ENCODE measurements at regions not wholly inside any gene's neighbourhood (a gene's known extent, or its start where the extent isn't known, plus 50 kb on each side); places are given as distances from the start of the nearest gene placed in this dataset.

DNA sequence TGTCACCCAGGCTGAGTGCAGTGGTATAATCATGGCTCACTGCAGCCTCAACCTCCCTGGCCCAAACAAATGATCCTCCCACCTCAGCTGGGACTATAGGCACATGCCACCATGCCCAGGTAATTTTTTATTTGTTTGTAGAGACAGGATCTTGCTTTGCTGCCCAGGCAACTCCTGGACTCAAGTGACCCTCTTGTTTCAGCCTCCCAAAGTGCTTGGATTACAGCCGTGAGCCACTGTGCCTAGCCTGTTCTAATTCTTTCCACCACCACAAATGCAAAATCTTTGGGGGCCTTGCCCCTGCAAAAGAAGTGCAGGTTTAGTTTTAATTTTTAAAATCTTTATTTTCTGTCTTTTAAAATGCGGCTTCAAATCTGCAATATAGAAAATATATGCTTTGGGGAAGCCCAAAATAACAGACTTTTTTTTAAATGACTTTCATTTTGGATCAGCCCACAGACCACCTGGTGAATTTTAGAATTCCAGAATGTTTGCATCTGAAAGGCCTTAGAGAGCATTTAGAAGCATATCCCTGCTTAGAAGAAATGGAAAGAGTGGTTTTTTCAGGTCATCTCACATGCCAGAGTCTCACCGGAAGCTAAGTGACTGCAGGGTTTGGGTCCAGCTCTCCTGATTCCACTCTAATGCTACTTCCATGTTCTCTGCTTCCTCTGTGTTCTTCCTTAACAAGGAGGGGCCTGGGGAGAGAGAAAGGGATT, 111.4 kb upstream of the FER start:
- no peaks in the 10 kb centered on the region for H3K36me3 Mint-ChIP-seq (ENCODE audit: low read depth)
- Histone ChIP-seq H3K4me1 (ENCODE audit: insufficient read depth, low read length) (no peaks in the 10 kb centered on the region), H3K9me3 (ENCODE audit: control insufficient read depth in 1 of 2, insufficient read depth in 1 of 2, low read length in 2 of 2) (no peaks in the 10 kb centered on the region), H3K27me3 (ENCODE audit: control insufficient read depth in 1 of 2, insufficient read depth in 2 of 2, low read length in 2 of 2) (no peaks in the 10 kb centered on the region), H3K36me3 (ENCODE audit: insufficient read depth, low read length) (no peaks in the 10 kb centered on the region), H3K4me3 (ENCODE audit: low read length) (no peak overlapping the region), H3K27ac (ENCODE audit: low read depth in 1 of 2, low read length in 2 of 2) (no peak overlapping the region)
- no peak overlapping the region for H3K27ac Mint-ChIP-seq
- H3K4me3 Mint-ChIP-seq: no peak overlapping the region
- H3K27me3 Mint-ChIP-seq: peaks cover 6% of the 10 kb centered on the region
- DNase-seq: no peak
- intact Hi-C loops (cut with DNase I, micrococcal nuclease): no loop called here
- CTCF ChIA-PET: no interaction called here
- no peak for ATAC-seq (ENCODE audit: poor library complexity)
- H3K4me1 Mint-ChIP-seq (ENCODE audit: low read depth): no peaks in the 10 kb centered on the region
- TF ChIP-seq, protein P1, sequence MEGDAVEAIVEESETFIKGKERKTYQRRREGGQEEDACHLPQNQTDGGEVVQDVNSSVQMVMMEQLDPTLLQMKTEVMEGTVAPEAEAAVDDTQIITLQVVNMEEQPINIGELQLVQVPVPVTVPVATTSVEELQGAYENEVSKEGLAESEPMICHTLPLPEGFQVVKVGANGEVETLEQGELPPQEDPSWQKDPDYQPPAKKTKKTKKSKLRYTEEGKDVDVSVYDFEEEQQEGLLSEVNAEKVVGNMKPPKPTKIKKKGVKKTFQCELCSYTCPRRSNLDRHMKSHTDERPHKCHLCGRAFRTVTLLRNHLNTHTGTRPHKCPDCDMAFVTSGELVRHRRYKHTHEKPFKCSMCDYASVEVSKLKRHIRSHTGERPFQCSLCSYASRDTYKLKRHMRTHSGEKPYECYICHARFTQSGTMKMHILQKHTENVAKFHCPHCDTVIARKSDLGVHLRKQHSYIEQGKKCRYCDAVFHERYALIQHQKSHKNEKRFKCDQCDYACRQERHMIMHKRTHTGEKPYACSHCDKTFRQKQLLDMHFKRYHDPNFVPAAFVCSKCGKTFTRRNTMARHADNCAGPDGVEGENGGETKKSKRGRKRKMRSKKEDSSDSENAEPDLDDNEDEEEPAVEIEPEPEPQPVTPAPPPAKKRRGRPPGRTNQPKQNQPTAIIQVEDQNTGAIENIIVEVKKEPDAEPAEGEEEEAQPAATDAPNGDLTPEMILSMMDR (IDR thresholded peaks at IDR 0.05): no peak
- H3K9me3 Mint-ChIP-seq: no peaks in the 10 kb centered on the region
- POLR2A ChIA-PET: no interaction called here

DNA sequence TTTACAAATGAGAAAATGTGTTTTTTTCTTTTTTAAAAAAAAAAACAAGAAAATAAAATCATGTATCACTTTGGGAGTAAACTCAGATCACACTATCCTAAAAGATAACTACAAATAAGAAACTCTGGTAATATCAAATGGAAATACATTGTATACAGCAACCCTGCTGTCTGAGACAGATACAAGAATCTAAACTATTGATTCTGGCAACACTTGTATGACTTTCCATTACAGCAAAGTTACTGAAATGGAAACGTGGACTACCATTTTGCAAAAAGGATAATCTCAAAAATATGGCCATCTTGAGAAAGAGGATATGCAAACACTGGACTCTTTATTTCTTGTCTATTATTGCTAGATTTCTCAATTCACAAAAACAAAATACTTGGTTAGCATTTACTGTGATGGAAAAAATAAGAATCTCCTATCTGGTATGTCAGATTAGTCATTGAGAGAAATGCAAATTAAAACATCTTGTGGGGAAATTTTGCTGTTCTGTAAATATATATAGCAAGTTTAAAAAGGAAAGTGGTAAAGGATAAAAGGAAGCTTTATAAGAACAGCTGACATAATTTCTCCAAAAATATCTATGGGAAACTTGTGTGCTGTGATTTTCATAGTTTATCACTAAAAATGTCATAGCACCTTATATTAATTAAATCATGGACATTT, 112.9 kb upstream of the FER start:
- Mint-ChIP-seq H3K27me3 (peaks cover 6% of the 10 kb centered on the region), H3K9me3 (no peaks in the 10 kb centered on the region), H3K4me3 (no peak overlapping the region), H3K36me3 (ENCODE audit: low read depth) (no peaks in the 10 kb centered on the region), H3K4me1 (ENCODE audit: low read depth) (no peaks in the 10 kb centered on the region), H3K27ac (no peak overlapping the region)
- TF ChIP-seq, protein P1 (IDR thresholded peaks at IDR 0.05): no peak
- no peak for DNase-seq
- H3K36me3 ChIP-seq (ENCODE audit: insufficient read depth, low read length): no peaks in the 10 kb centered on the region
- H3K4me1 ChIP-seq (ENCODE audit: insufficient read depth, low read length): no peaks in the 10 kb centered on the region
- CTCF ChIA-PET: no interaction called here
- POLR2A ChIA-PET: no interaction called here
- H3K4me3 ChIP-seq (ENCODE audit: low read length): no peak overlapping the region
- H3K9me3 ChIP-seq (ENCODE audit: control insufficient read depth in 1 of 2, insufficient read depth in 1 of 2, low read length in 2 of 2): no peaks in the 10 kb centered on the region
- intact Hi-C loops (cut with DNase I, micrococcal nuclease): no loop called here
- no peak for ATAC-seq (ENCODE audit: poor library complexity)
- H3K27ac ChIP-seq (ENCODE audit: low read depth in 1 of 2, low read length in 2 of 2): no peak overlapping the region
- H3K27me3 ChIP-seq (ENCODE audit: control insufficient read depth in 1 of 2, insufficient read depth in 2 of 2, low read length in 2 of 2): no peaks in the 10 kb centered on the region

DNA sequence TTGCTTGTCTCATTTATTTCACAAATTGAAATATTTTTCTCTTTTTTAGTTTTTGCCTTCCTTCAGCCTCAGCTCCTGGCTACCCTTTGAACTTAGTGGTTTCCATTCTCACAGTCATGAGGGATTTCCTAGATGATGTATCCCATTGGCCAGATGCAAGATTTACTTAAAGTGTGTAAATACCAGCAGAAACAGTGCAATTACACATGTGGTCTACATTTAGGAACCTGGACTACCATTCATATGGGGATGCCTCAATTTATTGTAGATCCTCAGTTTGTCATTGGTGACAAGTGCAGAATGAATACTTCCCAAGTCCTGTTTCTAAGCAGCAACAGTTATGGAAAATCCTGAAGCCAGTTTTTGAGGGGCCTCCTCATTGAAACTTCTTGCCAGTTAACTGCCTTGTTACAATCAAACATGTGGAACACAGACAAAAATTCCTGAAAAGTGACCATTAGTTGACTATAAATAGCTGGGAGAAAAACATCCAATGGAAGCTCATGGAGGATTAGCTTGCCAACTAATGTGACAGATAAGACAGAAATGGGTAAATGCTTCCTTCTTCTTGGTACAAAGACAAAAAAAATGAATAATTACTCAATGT, 113.6 kb upstream of the FER start:
- Mint-ChIP-seq H3K27ac (no peak overlapping the region), H3K9me3 (no peaks in the 10 kb centered on the region), H3K4me1 (ENCODE audit: low read depth) (no peaks in the 10 kb centered on the region), H3K4me3 (no peak overlapping the region), H3K36me3 (ENCODE audit: low read depth) (no peaks in the 10 kb centered on the region), H3K27me3 (peaks cover 6% of the 10 kb centered on the region)
- no peaks in the 10 kb centered on the region for H3K36me3 ChIP-seq (ENCODE audit: insufficient read depth, low read length)
- no peaks in the 10 kb centered on the region for H3K4me1 ChIP-seq (ENCODE audit: insufficient read depth, low read length)
- H3K4me3 ChIP-seq (ENCODE audit: low read length): no peak overlapping the region
- no peaks in the 10 kb centered on the region for H3K9me3 ChIP-seq (ENCODE audit: control insufficient read depth in 1 of 2, insufficient read depth in 1 of 2, low read length in 2 of 2)
- TF ChIP-seq, protein P1 (IDR thresholded peaks at IDR 0.05): no peak
- H3K27ac ChIP-seq (ENCODE audit: low read depth in 1 of 2, low read length in 2 of 2): no peak overlapping the region
- ATAC-seq (ENCODE audit: poor library complexity): no peak
- intact Hi-C loops (cut with DNase I, micrococcal nuclease): no loop called here
- H3K27me3 ChIP-seq (ENCODE audit: control insufficient read depth in 1 of 2, insufficient read depth in 2 of 2, low read length in 2 of 2): no peaks in the 10 kb centered on the region
- CTCF ChIA-PET: no interaction called here
- POLR2A ChIA-PET: no interaction called here
- no peak for DNase-seq

Measured in CD4-positive, alpha-beta T cell (primary cell).